IMR-90 (cell line): ENCODE measurements at regions not wholly inside any gene's neighbourhood (a gene's known extent, or its start where the extent isn't known, plus 50 kb on each side); places are given as distances from the start of the nearest gene placed in this dataset.

Experiments used
- ATAC-seq: fragments of 200-7000 bp; cut with Tn5 transposase; 2 replicates; pipeline ENCODE4 v1.9.1; 2020; ENCODE audit warnings: low read depth, mild to moderate bottlenecking, moderate library complexity
- BruUV-seq: library from RNA; stranded (reverse); fragments of 400-500 nt; replicated peaks from 2 replicates; lab custom pipeline; 2021; lab: Mats Ljungman, UMichigan
- CTCF ChIA-PET: fragments of 300-600 bp; formaldehyde crosslinking; extraction: SDS; loops from one replicate; lab custom pipeline; 2021; ENCODE audit warnings: antibody characterized with exemption; lab: Yijun Ruan, JAX
- POLR2A ChIA-PET: fragments of 300-600 bp; sonication (Branson Sonifier 250); formaldehyde crosslinking; loops from one replicate; lab custom pipeline; 2022; ENCODE audit warnings: antibody characterized with exemption; ENCODE audit not compliant: unreplicated experiment; lab: Charles Lee
- DNase-seq: peaks from one replicate; pipeline ENCODE4 v3.0.0; 2013
- H2AFZ ChIP-seq: replicated peaks from 2 replicates; pipeline ENCODE3; 2013; ENCODE audit warnings: low read length, mild to moderate bottlenecking; ENCODE audit not compliant: poor library complexity
- H2AK5ac ChIP-seq: 2 replicates; pipeline ENCODE4 v1.6.1; 2013; ENCODE audit warnings: low read depth, low read length, inconsistent platforms
- H2AK9ac ChIP-seq: replicated peaks from 2 replicates; pipeline ENCODE3; 2013; ENCODE audit warnings: mild to moderate bottlenecking, low read depth, low read length, moderate library complexity; ENCODE audit not compliant: poor library complexity
- H2BK120ac ChIP-seq: 2 replicates; pipeline ENCODE4 v1.6.1; 2013; ENCODE audit warnings: low read depth, low read length, inconsistent platforms
- H2BK15ac ChIP-seq: 3 replicates; pipeline ENCODE4 v1.6.1; 2013; ENCODE audit warnings: low read depth, low read length, inconsistent platforms
- H2BK20ac ChIP-seq: 2 replicates; pipeline ENCODE4 v1.6.1; 2013; ENCODE audit warnings: low read depth, mild to moderate bottlenecking, inconsistent platforms, low read length, moderate library complexity
- H2BK5ac ChIP-seq: 2 replicates; pipeline ENCODE4 v1.6.1; 2013; ENCODE audit warnings: mild to moderate bottlenecking, low read depth, low read length, inconsistent platforms; ENCODE audit not compliant: poor library complexity, severe bottlenecking
- H3K14ac ChIP-seq: replicated peaks from 2 replicates; pipeline ENCODE4 v1.6.1; 2013; ENCODE audit warnings: low read depth, low read length, inconsistent platforms
- H3K18ac ChIP-seq: 2 replicates; pipeline ENCODE4 v1.6.1; 2013; ENCODE audit warnings: low read depth, low read length, control low read depth
- H3K23ac ChIP-seq: 2 replicates; pipeline ENCODE4 v1.6.1; 2013; ENCODE audit warnings: low read depth, low read length, inconsistent platforms
- H3K27ac ChIP-seq: 2 replicates; pipeline ENCODE4 v1.5.1; 2013; ENCODE audit warnings: mild to moderate bottlenecking, control low read depth, low read length; ENCODE audit not compliant: insufficient read depth
- H3K27me3 ChIP-seq: 2 replicates; pipeline ENCODE4 v1.6.1; 2013; ENCODE audit warnings: low read length; ENCODE audit not compliant: control insufficient read depth, insufficient read depth
- H3K36me3 ChIP-seq: 2 replicates; pipeline ENCODE4 v1.6.1; 2013; ENCODE audit warnings: low read length, mixed read lengths; ENCODE audit not compliant: control insufficient read depth, insufficient read depth
- H3K4ac ChIP-seq: 2 replicates; pipeline ENCODE4 v1.6.1; 2013; ENCODE audit warnings: low read depth, low read length, inconsistent platforms
- H3K4me1 ChIP-seq: 2 replicates; pipeline ENCODE4 v1.6.1; 2013; ENCODE audit warnings: low read length, mixed read lengths; ENCODE audit not compliant: control insufficient read depth, insufficient read depth
- H3K4me2 ChIP-seq: 2 replicates; pipeline ENCODE4 v1.6.1; 2013; ENCODE audit warnings: low read depth, mild to moderate bottlenecking, control low read depth, low read length, moderate library complexity
- H3K4me3 ChIP-seq: 2 replicates; pipeline ENCODE4 v1.5.1; 2013; ENCODE audit warnings: low read depth, mild to moderate bottlenecking, control low read depth, low read length, moderate library complexity; ENCODE audit not compliant: insufficient read depth
- H3K56ac ChIP-seq: 2 replicates; pipeline ENCODE4 v1.6.1; 2013; ENCODE audit warnings: low read length, inconsistent platforms; ENCODE audit not compliant: insufficient read depth; ENCODE audit errors: extremely low read depth
- H3K79me1 ChIP-seq, 2 experiments: 2 replicates each; pipeline ENCODE4 v1.6.1; 2013; ENCODE audit warnings: low read length in 2 of 2, inconsistent platforms in 1 of 2, low read depth in 1 of 2
- H3K9ac ChIP-seq: 2 replicates; pipeline ENCODE4 v1.6.1; 2013; ENCODE audit warnings: low read depth, low read length, control low read depth
- H3K9me1 ChIP-seq: 2 replicates; pipeline ENCODE4 v1.6.1; 2013; ENCODE audit warnings: low read length, inconsistent platforms; ENCODE audit not compliant: insufficient read depth
- H3K9me3 ChIP-seq: 2 replicates; pipeline ENCODE4 v1.6.1; 2013; ENCODE audit warnings: low read length; ENCODE audit not compliant: control insufficient read depth, insufficient read depth
- H4K20me1 ChIP-seq: 2 replicates; pipeline ENCODE4 v1.6.1; 2013; ENCODE audit warnings: low read length, inconsistent platforms; ENCODE audit not compliant: insufficient read depth
- H4K5ac ChIP-seq: 2 replicates; pipeline ENCODE4 v1.6.1; 2013; ENCODE audit warnings: mild to moderate bottlenecking, low read depth, low read length, control low read depth
- H4K8ac ChIP-seq, 2 experiments: 2 replicates each; pipeline ENCODE4 v1.6.1; 2013; ENCODE audit warnings: low read depth in 2 of 2, low read length in 2 of 2, control low read depth in 1 of 2, inconsistent platforms in 1 of 2
- H4K91ac ChIP-seq: 2 replicates; pipeline ENCODE4 v1.6.1; 2013; ENCODE audit warnings: low read depth, low read length, inconsistent platforms; ENCODE audit not compliant: insufficient read depth
- BHLHE40 ChIP-seq: fragments of 150-350 bp; IDR thresholded peaks from 2 replicates; pipeline ENCODE4 v1.6.1; 2016; ENCODE audit warnings: mild to moderate bottlenecking, low read depth, low read length
- CEBPB ChIP-seq: IDR thresholded peaks from 2 replicates; pipeline ENCODE4 v1.6.1; 2012; ENCODE audit warnings: low read depth, low read length, improper control_type of control experiment
- CHD1 ChIP-seq: IDR thresholded peaks from 2 replicates; pipeline ENCODE4 v1.6.1; 2012; ENCODE audit warnings: low read depth, low read length, improper control_type of control experiment
- CTCF ChIP-seq: conservative IDR thresholded peaks from 2 replicates; pipeline ENCODE4 v1.5.1; 2012; ENCODE audit warnings: mild to moderate bottlenecking, low read depth, low read length, improper control_type of control experiment
- FOS ChIP-seq: fragments of 150-350 bp; IDR thresholded peaks from 2 replicates; pipeline ENCODE4 v1.6.1; 2016; ENCODE audit warnings: low read depth, low read length
- MAFK ChIP-seq: IDR thresholded peaks from 2 replicates; pipeline ENCODE4 v1.6.1; 2012; ENCODE audit warnings: low read depth, low read length, improper control_type of control experiment
- MAZ ChIP-seq: IDR thresholded peaks from 2 replicates; pipeline ENCODE4 v1.6.1; 2012; ENCODE audit warnings: low read depth, mild to moderate bottlenecking, low read length, improper control_type of control experiment, moderate library complexity, borderline replicate concordance
- MXI1 ChIP-seq: IDR thresholded peaks from 2 replicates; pipeline ENCODE4 v1.6.1; 2012; ENCODE audit warnings: low read depth, mild to moderate bottlenecking, low read length, moderate library complexity, borderline replicate concordance
- NFE2L2 ChIP-seq: fragments of 150-350 bp; IDR thresholded peaks from 2 replicates; pipeline ENCODE4 v1.6.1; 2016; ENCODE audit warnings: low read depth, mild to moderate bottlenecking, low read length
- POLR2A ChIP-seq: IDR thresholded peaks from 2 replicates; pipeline ENCODE4 v1.6.1; 2012; ENCODE audit warnings: mild to moderate bottlenecking, low read depth, low read length
- RAD21 ChIP-seq: IDR thresholded peaks from 2 replicates; pipeline ENCODE4 v1.6.1; 2012; ENCODE audit warnings: low read length, improper control_type of control experiment
- RCOR1 ChIP-seq: IDR thresholded peaks from 2 replicates; pipeline ENCODE4 v1.6.1; 2012; ENCODE audit warnings: mild to moderate bottlenecking, low read length, improper control_type of control experiment; ENCODE audit not compliant: insufficient replicate concordance
- RFX5 ChIP-seq: IDR thresholded peaks from 2 replicates; pipeline ENCODE4 v1.8.0; 2012; ENCODE audit warnings: low read depth, mild to moderate bottlenecking, low read length, moderate library complexity
- SMC3 ChIP-seq: fragments of 150-350 bp; IDR thresholded peaks from 2 replicates; pipeline ENCODE4 v1.6.1; 2016; ENCODE audit warnings: low read depth, mild to moderate bottlenecking, antibody characterized with exemption, low read length, moderate library complexity
- USF2 ChIP-seq: fragments of 150-350 bp; IDR thresholded peaks from 2 replicates; pipeline ENCODE4 v1.6.1; 2017; ENCODE audit warnings: mild to moderate bottlenecking, antibody characterized with exemption, low read length, low read depth
- WGBS, 2 experiments: methylation state at CpG; one replicate each; pipeline versions ENCODE4 v1.1.5 to v1.1.7; 2013; ENCODE audit warnings: missing lambda C conversion rate in 2 of 2; ENCODE audit not compliant: insufficient read length in 1 of 2; ENCODE audit errors: extremely low coverage in 2 of 2; 5-methylcytosine and 5-hydroxymethylcytosine counted together
- dilution Hi-C: fragments of 300-500 bp; cut with HindIII; formaldehyde crosslinking; loops from one replicate; pipeline ENCODE4 v1.14.3; 2018; ENCODE audit warnings: low sequenced_read_pairs; ENCODE audit not compliant: unreplicated experiment
- in situ Hi-C: fragments of 300-500 bp; cut with MboI; formaldehyde crosslinking; loops from 3 replicates; pipeline ENCODE4 v1.14.3; 2019; ENCODE audit warnings: low sequenced_read_pairs, inconsistent platforms, mixed read lengths
- intact Hi-C: fragments of 100-400 bp; cut with micrococcal nuclease; formaldehyde crosslinking; loops from 2 replicates; pipeline ENCODE4 v1.10.0; 2022
- TF ChIP-seq, protein P1 (sequence below): fragments of 150-350 bp; IDR thresholded peaks from 2 replicates; pipeline ENCODE4 v1.6.1; 2016; ENCODE audit warnings: low read depth, mild to moderate bottlenecking, low read length, moderate library complexity, borderline replicate concordance

GRCh38 chr12:28618772-28619171, 428.5 kb downstream of the CCDC91 start:
- Histone ChIP-seq H2BK120ac (no peak overlapping the region), H3K4me3 (no peak overlapping the region), H3K14ac (no peak overlapping the region), H3K4ac (no peak overlapping the region), H4K8ac (no peak overlapping the region), H2AK9ac (no peak overlapping the region), H2BK5ac (no peak overlapping the region), H3K23ac (no peak overlapping the region), H4K91ac (no peak overlapping the region), H2AFZ (no peak overlapping the region), H3K9ac (no peak overlapping the region), H3K4me2 (no peak overlapping the region), H3K9me3 (no peaks in the 10 kb centered on the region), H3K9me1 (no peaks in the 10 kb centered on the region), H3K27ac (no peak overlapping the region), H2AK5ac (no peak overlapping the region), H3K4me1 (peaks cover 1% of the 10 kb centered on the region; the same call in 1 of the 2 replicates), H2BK20ac (no peak overlapping the region), H3K27me3 (no peaks in the 10 kb centered on the region), H3K79me1 (no peaks in the 10 kb centered on the region), H3K18ac (no peak overlapping the region), H2BK15ac (no peak overlapping the region), H3K36me3 (no peaks in the 10 kb centered on the region), H3K56ac (no peak overlapping the region), H4K5ac (no peak overlapping the region), H4K20me1 (no peaks in the 10 kb centered on the region)
- ChIA-PET CTCF (no interaction called here), POLR2A (interaction anchor here (0.6 kb wide), 1 partner anchor 355 kb away, joined by 5 read pairs; no protein-coding TSS in a partner anchor)
- dilution Hi-C loops: no loop called here
- ATAC-seq: no peak
- intact Hi-C loops: no loop called here
- no peak for DNase-seq
- TF ChIP-seq FOS (no peak), USF2 (no peak), MAFK (no peak), CTCF (no peak), NFE2L2 (no peak), SMC3 (no peak), BHLHE40 (no peak), CEBPB (no peak), RFX5 (no peak), MAZ (no peak), POLR2A (no peak), RCOR1 (no peak), CHD1 (no peak), MXI1 (no peak), RAD21 (no peak)
- TF ChIP-seq, protein P1, sequence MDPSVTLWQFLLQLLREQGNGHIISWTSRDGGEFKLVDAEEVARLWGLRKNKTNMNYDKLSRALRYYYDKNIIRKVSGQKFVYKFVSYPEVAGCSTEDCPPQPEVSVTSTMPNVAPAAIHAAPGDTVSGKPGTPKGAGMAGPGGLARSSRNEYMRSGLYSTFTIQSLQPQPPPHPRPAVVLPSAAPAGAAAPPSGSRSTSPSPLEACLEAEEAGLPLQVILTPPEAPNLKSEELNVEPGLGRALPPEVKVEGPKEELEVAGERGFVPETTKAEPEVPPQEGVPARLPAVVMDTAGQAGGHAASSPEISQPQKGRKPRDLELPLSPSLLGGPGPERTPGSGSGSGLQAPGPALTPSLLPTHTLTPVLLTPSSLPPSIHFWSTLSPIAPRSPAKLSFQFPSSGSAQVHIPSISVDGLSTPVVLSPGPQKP: no peak
- WGBS, 2 experiments: no CpG with 5 or more reads among the region's 3 CpGs
- BruUV-seq: no TSS peak
- in situ Hi-C loops: no loop called here
